CD4-positive, alpha-beta T cell treated with Interleukin-6 at 100 ng/mL for 8 hours (primary cell): ENCODE measurements at regions not wholly inside any gene's neighbourhood (a gene's known extent, or its start where the extent isn't known, plus 50 kb on each side); places are given as distances from the start of the nearest gene placed in this dataset.
"Not testable (repeated sequence)": the region's sequence is repeated elsewhere in the genome, so short reads cannot be mapped to it uniquely, and the experiment has no call there.

Experiments used
- DNase-seq: peaks from one replicate; pipeline ENCODE4 v3.0.0-alpha.2; 2020; ENCODE audit warnings: mixed read lengths, low spot score

GRCh38 chrX:40788698-40789097 is 53.4 kb upstream of the MED14 start:
- not testable (repeated sequence) for DNase-seq

GRCh38 chrX:40792433-40792832 is 57.1 kb upstream of the MED14 start:
- DNase-seq: no peak

- DNase-seq: not testable (repeated sequence)
These were observed 59.4 kb upstream of the MED14 start for GRCh38 chrX:40794829-40795130.

GRCh38 chrX:40799745-40800144 is 64.4 kb upstream of the MED14 start:
- not testable (repeated sequence) for DNase-seq

- DNase-seq: no peak
These were observed 70.1 kb upstream of the MED14 start for GRCh38 chrX:40805404-40805803.

- no peak for DNase-seq
These were observed 71.3 kb upstream of the MED14 start for GRCh38 chrX:40806513-40807220.

GRCh38 chrX:40807384-40807783 is 72.0 kb upstream of the MED14 start:
- DNase-seq: no peak

- no peak for DNase-seq
These were observed 72.9 kb upstream of the MED14 start for GRCh38 chrX:40808203-40808602.

GRCh38 chrX:40809210-40809609 is 73.9 kb upstream of the MED14 start:
- DNase-seq: no peak

- DNase-seq: not testable (repeated sequence)
These were observed 79.7 kb upstream of the MED14 start for GRCh38 chrX:40815045-40815444.

GRCh38 chrX:40816906-40817305 is 81.6 kb upstream of the MED14 start:
- DNase-seq: no peak

- no peak for DNase-seq
These were observed 82.9 kb upstream of the MED14 start for GRCh38 chrX:40818236-40818635.

GRCh38 chrX:40821780-40822179 is 86.4 kb upstream of the MED14 start:
- no peak for DNase-seq

- DNase-seq: no peak
These were observed 92.0 kb upstream of the MED14 start for GRCh38 chrX:40827331-40827730.

- no peak for DNase-seq
These were observed 96.4 kb upstream of the MED14 start for GRCh38 chrX:40831750-40832149.

- DNase-seq: no peak
These were observed 97.4 kb upstream of the MED14 start for GRCh38 chrX:40832723-40833122.

- DNase-seq: no peak
These were observed 98.9 kb upstream of the MED14 start for GRCh38 chrX:40834225-40834624.

GRCh38 chrX:40835526-40835925 is 100.2 kb upstream of the MED14 start:
- DNase-seq: no peak

- no peak for DNase-seq
These were observed 108.3 kb upstream of the MED14 start for GRCh38 chrX:40843643-40844042.

GRCh38 chrX:40844471-40844870 is 109.1 kb upstream of the MED14 start:
- DNase-seq: no peak

GRCh38 chrX:40845331-40845911 is 110.1 kb upstream of the MED14 start:
- DNase-seq: no peak

- no peak for DNase-seq
These were observed 114.8 kb upstream of the MED14 start for GRCh38 chrX:40849906-40850823.

- no peak for DNase-seq
These were observed 117.2 kb upstream of the MED14 start for GRCh38 chrX:40852586-40852985.
